A549 (cell line): ENCODE measurements at regions not wholly inside any gene's neighbourhood (a gene's known extent, or its start where the extent isn't known, plus 50 kb on each side); places are given as distances from the start of the nearest gene placed in this dataset.

ENCODE experiments used
- ATAC-seq, 2 experiments: fragments of 200-7000 bp in 1 of 2; fragments of >200 bp in 1 of 2; cut with Nextera tagmentation in 1 of 2; cut with Tn5 transposase in 1 of 2; 3 replicates each; pipeline versions ENCODE4 v1.8.0 to v1.9.1; 2018 to 2020; ENCODE audit warnings: mild to moderate bottlenecking in 1 of 2, moderate library complexity in 1 of 2
- CTCF ChIA-PET: fragments of 300-600 bp; sonication (Branson Sonifier 250); formaldehyde crosslinking; extraction: SDS; loops from one replicate; lab custom pipeline; 2021; ENCODE audit warnings: antibody characterized with exemption, inconsistent platforms; lab: Yijun Ruan, JAX
- POLR2A ChIA-PET: fragments of 350-600 bp; formaldehyde crosslinking; extraction: SDS; loops from one replicate; lab custom pipeline; 2021; ENCODE audit warnings: antibody characterized with exemption, inconsistent platforms; lab: Yijun Ruan, JAX
- DNase-seq, 2 experiments: peaks; one replicate each; pipeline versions ENCODE4 v3.0.0 to v3.0.0-alpha.2; 2011 to 2016; ENCODE audit warnings: low read depth in 1 of 2, low spot score in 1 of 2
- FAIRE-seq: peaks from 2 replicates; lab custom pipeline; 2011; peaks lifted over from hg19 to GRCh38; lab: Jason Lieb, UNC
- H3K27ac ChIP-seq, 2 experiments: fragments of >200 bp; sonication (Bioruptor Twin); formaldehyde crosslinking; 3 replicates each; pipeline ENCODE4 v1.5.1; 2016 to 2017
- H3K4me1 ChIP-seq: fragments of >200 bp; sonication (Bioruptor Twin); formaldehyde crosslinking; 3 replicates; pipeline ENCODE4 v1.6.1; 2016
- H3K4me2 ChIP-seq: fragments of >200 bp; sonication (Bioruptor Twin); formaldehyde crosslinking; 3 replicates; pipeline ENCODE4 v1.6.1; 2016
- H3K4me3 ChIP-seq: fragments of >200 bp; sonication (Bioruptor Twin); formaldehyde crosslinking; 3 replicates; pipeline ENCODE4 v1.5.1; 2016
- H3K9me3 ChIP-seq: fragments of >200 bp; sonication (Bioruptor Twin); formaldehyde crosslinking; 3 replicates; pipeline ENCODE4 v1.6.1; 2016
- CEBPB ChIP-seq, 2 experiments: fragments of >200 bp in 1 of 2; sonication (Bioruptor Twin) in 1 of 2; formaldehyde crosslinking in 1 of 2; IDR thresholded peaks; 2 replicates each; pipeline ENCODE4 v1.6.1; 2012 to 2016
- CHD2 ChIP-seq: fragments of 150-350 bp; IDR thresholded peaks from 2 replicates; pipeline ENCODE4 v1.6.1; 2014; ENCODE audit warnings: low read length; ENCODE audit not compliant: partially characterized antibody
- FOSL2 ChIP-seq, 2 experiments: fragments of 450-650 bp in 1 of 2; fragments of >200 bp in 1 of 2; sonication (Bioruptor Twin) in 1 of 2; formaldehyde crosslinking; IDR thresholded peaks; 2 replicates each; pipeline versions ENCODE4 v1.5.0 to v1.6.1; 2016 to 2020; ENCODE audit warnings: mild to moderate bottlenecking in 1 of 2, moderate library complexity in 1 of 2
- HOXA7 ChIP-seq: fragments of 250-450 bp; sonication (Bioruptor Pico); IDR thresholded peaks from 2 replicates; pipeline ENCODE4 v1.5.0; 2020; ENCODE audit warnings: mild to moderate bottlenecking, moderate library complexity
- JUNB ChIP-seq: fragments of >200 bp; sonication (Bioruptor Twin); formaldehyde crosslinking; IDR thresholded peaks from 2 replicates; pipeline ENCODE4 v1.6.1; 2016
- KDM1A ChIP-seq: fragments of 200-600 bp; sonication (generic); IDR thresholded peaks from 2 replicates; pipeline ENCODE4 v1.6.1; 2016; ENCODE audit warnings: low read depth, mild to moderate bottlenecking
- MAZ ChIP-seq: fragments of 150-350 bp; IDR thresholded peaks from 2 replicates; pipeline ENCODE4 v1.6.1; 2014; ENCODE audit warnings: antibody characterized with exemption, low read depth, low read length, borderline replicate concordance
- NPAS2 ChIP-seq: fragments of 250-450 bp; sonication (Bioruptor Pico); IDR thresholded peaks from 2 replicates; pipeline ENCODE4 v1.8.0; 2022; ENCODE audit warnings: mild to moderate bottlenecking, moderate library complexity, borderline replicate concordance
- POLR2A ChIP-seq: IDR thresholded peaks from 2 replicates; pipeline ENCODE4 v1.6.1; 2012; ENCODE audit warnings: mild to moderate bottlenecking, low read length
- POLR2AphosphoS2 ChIP-seq: conservative IDR thresholded peaks from 2 replicates; pipeline ENCODE4 v1.6.1; 2012; ENCODE audit warnings: low read length, improper control_type of control experiment, inconsistent platforms
- RFX5 ChIP-seq: fragments of 450-650 bp; IDR thresholded peaks from 2 replicates; pipeline ENCODE4 v1.7.1; 2014; ENCODE audit warnings: antibody characterized with exemption, mild to moderate bottlenecking, moderate library complexity
- TFCP2L1 ChIP-seq: fragments of 250-450 bp; sonication (Bioruptor Pico); IDR thresholded peaks from 2 replicates; pipeline ENCODE4 v1.5.0; 2021; ENCODE audit warnings: mild to moderate bottlenecking
- WGBS: methylation state at CpG from one replicate; pipeline ENCODE4 v1.1.6; 2017; ENCODE audit errors: missing lambda C conversion rate; 5-methylcytosine and 5-hydroxymethylcytosine counted together
- TF ChIP-seq, protein P1 (sequence below): IDR thresholded peaks from 2 replicates; pipeline ENCODE4 v1.6.1; 2012; ENCODE audit warnings: low read depth, borderline replicate concordance
- TF ChIP-seq, protein P2 (sequence below): fragments of 150-350 bp; IDR thresholded peaks from 2 replicates; pipeline ENCODE4 v1.6.1; 2014; ENCODE audit warnings: low read depth, mild to moderate bottlenecking, low read length
- TF ChIP-seq, protein P3 (sequence below): fragments of 200-600 bp; sonication (generic); IDR thresholded peaks from 2 replicates; pipeline ENCODE4 v1.6.1; 2016; ENCODE audit warnings: antibody characterized with exemption, mild to moderate bottlenecking, moderate library complexity
- TF ChIP-seq, protein P4 (sequence below): fragments of >200 bp; sonication (Bioruptor Twin); formaldehyde crosslinking; IDR thresholded peaks from 3 replicates; pipeline ENCODE4 v1.5.1; 2016

DNA sequence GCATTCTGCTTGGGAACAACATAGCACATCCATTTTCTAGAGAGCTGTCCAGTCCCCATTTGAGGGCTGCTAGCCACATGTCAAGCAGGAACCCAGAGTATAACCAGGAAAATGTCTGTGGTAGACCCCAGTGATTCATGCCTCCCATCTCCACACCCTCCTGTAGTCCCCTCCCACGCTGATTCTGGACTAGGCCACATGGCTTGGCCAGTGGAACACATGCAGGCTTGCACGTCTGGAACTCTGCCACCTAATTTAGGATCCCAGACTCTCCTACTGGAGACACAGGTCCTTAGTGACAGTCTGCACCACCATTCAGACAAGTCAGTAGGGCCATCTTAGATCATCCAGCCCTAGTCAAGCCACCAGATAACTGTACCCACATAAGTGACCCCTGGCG, 149.8 kb downstream of the ZIC5 start:
- POLR2A ChIA-PET, result no interaction called here
- FAIRE-seq, result no peak
- Histone ChIP-seq H3K4me2 (no peak overlapping the region), H3K27ac (no peak overlapping the region), H3K9me3 (no peaks in the 10 kb centered on the region), H3K4me3 (no peak overlapping the region), H3K4me1 (no peaks in the 10 kb centered on the region)
- TF ChIP-seq KDM1A (no peak), HOXA7 (no peak), CHD2 (no peak), CEBPB (IDR thresholded peaks at IDR 0.05) (no peak), TFCP2L1 (no peak), POLR2A (no peak), MAZ (no peak), FOSL2 (IDR thresholded peaks at IDR 0.05) (no peak), FOSL2 (CRISPR knock-in tag; IDR thresholded peaks at IDR 0.05) (no peak), POLR2AphosphoS2 (no peak), NPAS2 (no peak), RFX5 (no peak)
- TF ChIP-seq, protein P1, sequence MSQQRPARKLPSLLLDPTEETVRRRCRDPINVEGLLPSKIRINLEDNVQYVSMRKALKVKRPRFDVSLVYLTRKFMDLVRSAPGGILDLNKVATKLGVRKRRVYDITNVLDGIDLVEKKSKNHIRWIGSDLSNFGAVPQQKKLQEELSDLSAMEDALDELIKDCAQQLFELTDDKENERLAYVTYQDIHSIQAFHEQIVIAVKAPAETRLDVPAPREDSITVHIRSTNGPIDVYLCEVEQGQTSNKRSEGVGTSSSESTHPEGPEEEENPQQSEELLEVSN, result no peak
- TF ChIP-seq, protein P2, sequence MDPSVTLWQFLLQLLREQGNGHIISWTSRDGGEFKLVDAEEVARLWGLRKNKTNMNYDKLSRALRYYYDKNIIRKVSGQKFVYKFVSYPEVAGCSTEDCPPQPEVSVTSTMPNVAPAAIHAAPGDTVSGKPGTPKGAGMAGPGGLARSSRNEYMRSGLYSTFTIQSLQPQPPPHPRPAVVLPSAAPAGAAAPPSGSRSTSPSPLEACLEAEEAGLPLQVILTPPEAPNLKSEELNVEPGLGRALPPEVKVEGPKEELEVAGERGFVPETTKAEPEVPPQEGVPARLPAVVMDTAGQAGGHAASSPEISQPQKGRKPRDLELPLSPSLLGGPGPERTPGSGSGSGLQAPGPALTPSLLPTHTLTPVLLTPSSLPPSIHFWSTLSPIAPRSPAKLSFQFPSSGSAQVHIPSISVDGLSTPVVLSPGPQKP, result no peak
- DNase-seq, result no peak
- ATAC-seq, result no peak
- WGBS, result 53% methylated on average over 3 of the region's 3 CpGs
- CTCF ChIA-PET, result no interaction called here

DNA sequence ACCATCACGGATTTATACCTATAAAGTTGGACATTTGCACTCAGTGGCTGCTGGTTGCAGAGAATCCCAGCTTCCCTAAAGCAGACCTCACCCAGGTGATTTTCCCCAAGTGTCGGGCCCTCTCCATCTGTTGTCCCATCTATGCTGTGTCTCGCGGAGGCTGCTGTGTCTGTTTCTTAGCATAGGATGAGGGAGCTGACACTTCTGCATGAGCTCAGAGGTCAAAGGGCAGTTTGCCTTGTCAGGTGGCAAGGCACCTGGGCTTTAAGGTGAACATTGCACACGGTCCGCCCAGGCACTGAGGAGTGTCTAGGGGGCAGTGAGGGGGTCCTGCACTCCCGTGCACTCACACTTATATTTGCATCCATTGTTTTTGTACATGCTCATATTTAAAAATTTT, 151.6 kb downstream of the ZIC5 start:
- WGBS, result 45% methylated on average over 7 of the region's 7 CpGs
- DNase-seq, result no peak
- TF ChIP-seq JUNB, result no peak
- no peaks in the 10 kb centered on the region for H3K4me1 ChIP-seq
- no peak overlapping the region for H3K27ac ChIP-seq
- no peak for ATAC-seq
- POLR2A ChIA-PET, result no interaction called here
- no peak overlapping the region for H3K4me3 ChIP-seq
- H3K9me3 ChIP-seq, result no peaks in the 10 kb centered on the region
- no peak for FAIRE-seq
- no peak overlapping the region for H3K4me2 ChIP-seq
- CTCF ChIA-PET, result no interaction called here

DNA sequence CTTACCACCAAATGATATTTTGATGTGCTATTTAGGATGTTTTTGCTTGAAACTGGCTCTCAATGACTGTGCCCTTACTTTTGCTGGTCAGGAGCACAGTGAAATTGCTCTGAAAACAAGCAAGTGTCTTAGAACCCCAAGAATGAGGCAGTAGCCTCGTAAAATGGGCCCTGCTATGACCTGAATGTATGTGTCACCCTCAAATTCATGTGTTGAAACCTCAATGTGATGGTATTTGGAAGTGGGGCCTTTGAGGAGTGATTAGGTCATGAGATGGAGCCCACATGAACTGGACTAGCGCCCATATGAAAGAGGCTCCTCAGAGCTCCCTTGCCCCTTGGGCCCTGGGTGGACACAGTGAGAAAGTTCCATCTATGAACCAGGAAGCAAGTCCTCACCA, 155.2 kb downstream of the ZIC5 start:
- FAIRE-seq (no peak), ATAC-seq (no peak)
- TF ChIP-seq, protein P3, sequence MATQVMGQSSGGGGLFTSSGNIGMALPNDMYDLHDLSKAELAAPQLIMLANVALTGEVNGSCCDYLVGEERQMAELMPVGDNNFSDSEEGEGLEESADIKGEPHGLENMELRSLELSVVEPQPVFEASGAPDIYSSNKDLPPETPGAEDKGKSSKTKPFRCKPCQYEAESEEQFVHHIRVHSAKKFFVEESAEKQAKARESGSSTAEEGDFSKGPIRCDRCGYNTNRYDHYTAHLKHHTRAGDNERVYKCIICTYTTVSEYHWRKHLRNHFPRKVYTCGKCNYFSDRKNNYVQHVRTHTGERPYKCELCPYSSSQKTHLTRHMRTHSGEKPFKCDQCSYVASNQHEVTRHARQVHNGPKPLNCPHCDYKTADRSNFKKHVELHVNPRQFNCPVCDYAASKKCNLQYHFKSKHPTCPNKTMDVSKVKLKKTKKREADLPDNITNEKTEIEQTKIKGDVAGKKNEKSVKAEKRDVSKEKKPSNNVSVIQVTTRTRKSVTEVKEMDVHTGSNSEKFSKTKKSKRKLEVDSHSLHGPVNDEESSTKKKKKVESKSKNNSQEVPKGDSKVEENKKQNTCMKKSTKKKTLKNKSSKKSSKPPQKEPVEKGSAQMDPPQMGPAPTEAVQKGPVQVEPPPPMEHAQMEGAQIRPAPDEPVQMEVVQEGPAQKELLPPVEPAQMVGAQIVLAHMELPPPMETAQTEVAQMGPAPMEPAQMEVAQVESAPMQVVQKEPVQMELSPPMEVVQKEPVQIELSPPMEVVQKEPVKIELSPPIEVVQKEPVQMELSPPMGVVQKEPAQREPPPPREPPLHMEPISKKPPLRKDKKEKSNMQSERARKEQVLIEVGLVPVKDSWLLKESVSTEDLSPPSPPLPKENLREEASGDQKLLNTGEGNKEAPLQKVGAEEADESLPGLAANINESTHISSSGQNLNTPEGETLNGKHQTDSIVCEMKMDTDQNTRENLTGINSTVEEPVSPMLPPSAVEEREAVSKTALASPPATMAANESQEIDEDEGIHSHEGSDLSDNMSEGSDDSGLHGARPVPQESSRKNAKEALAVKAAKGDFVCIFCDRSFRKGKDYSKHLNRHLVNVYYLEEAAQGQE, result no peak
- TF ChIP-seq, protein P4, sequence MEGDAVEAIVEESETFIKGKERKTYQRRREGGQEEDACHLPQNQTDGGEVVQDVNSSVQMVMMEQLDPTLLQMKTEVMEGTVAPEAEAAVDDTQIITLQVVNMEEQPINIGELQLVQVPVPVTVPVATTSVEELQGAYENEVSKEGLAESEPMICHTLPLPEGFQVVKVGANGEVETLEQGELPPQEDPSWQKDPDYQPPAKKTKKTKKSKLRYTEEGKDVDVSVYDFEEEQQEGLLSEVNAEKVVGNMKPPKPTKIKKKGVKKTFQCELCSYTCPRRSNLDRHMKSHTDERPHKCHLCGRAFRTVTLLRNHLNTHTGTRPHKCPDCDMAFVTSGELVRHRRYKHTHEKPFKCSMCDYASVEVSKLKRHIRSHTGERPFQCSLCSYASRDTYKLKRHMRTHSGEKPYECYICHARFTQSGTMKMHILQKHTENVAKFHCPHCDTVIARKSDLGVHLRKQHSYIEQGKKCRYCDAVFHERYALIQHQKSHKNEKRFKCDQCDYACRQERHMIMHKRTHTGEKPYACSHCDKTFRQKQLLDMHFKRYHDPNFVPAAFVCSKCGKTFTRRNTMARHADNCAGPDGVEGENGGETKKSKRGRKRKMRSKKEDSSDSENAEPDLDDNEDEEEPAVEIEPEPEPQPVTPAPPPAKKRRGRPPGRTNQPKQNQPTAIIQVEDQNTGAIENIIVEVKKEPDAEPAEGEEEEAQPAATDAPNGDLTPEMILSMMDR, result no peak
- TF ChIP-seq, all 56 proteins: peak for 0
- ChIA-PET POLR2A (no interaction called here), CTCF (no interaction called here)
- Histone ChIP-seq H3K4me2 (no peak overlapping the region), H3K4me1 (no peaks in the 10 kb centered on the region; the same call in 2 of the 3 replicates), H3K27ac (no peak overlapping the region), H3K4me3 (no peak overlapping the region), H3K9me3 (no peaks in the 10 kb centered on the region)
- DNase-seq, result no peak
- 50% methylated on average over 2 of the region's 2 CpGs for WGBS
